ENCODE measurements at regions not wholly inside any gene's neighbourhood (a gene's known extent, or its start where the extent isn't known, plus 50 kb on each side); places are given as distances from the start of the nearest gene placed in this dataset.

- no peak for DNase-seq
Measured at GRCh38 chr1:47699492-47700235, 261.8 kb downstream of the FOXD2 start.

- DNase-seq, result no peak
Measured at GRCh38 chr1:47701283-47701682, 263.4 kb downstream of the FOXD2 start.

GRCh38 chr1:47701741-47702515 is 264.1 kb downstream of the FOXD2 start:
- DNase-seq, result no peak

- no peak for DNase-seq
Measured at GRCh38 chr1:47703156-47703825, 265.4 kb downstream of the FOXD2 start.

GRCh38 chr1:47703981-47704596 is 266.2 kb downstream of the FOXD2 start:
- DNase-seq, result no peak

- no peak for DNase-seq
Measured at GRCh38 chr1:47705517-47706130, 267.8 kb downstream of the FOXD2 start.

GRCh38 chr1:47707503-47707902 is 269.7 kb downstream of the FOXD2 start:
- DNase-seq, result no peak

GRCh38 chr1:47708019-47708535 is 270.2 kb downstream of the FOXD2 start:
- DNase-seq, result peak; percentile 46

- DNase-seq, result no peak
Measured at GRCh38 chr1:47708658-47709018, 270.8 kb downstream of the FOXD2 start.

- DNase-seq, result peak; percentile 38
Measured at GRCh38 chr1:47709019-47709871, 271.4 kb downstream of the FOXD2 start.

- DNase-seq, result no peak
Measured at GRCh38 chr1:47709872-47710231, 272.0 kb downstream of the FOXD2 start.

- DNase-seq, result peak; percentile 76
Measured at GRCh38 chr1:47710329-47711071, 272.7 kb downstream of the FOXD2 start.
